Inflammatory macrophage treated with lipopolysaccharide for 1 hour (primary cell): ENCODE measurements at regions not wholly inside any gene's neighbourhood (a gene's known extent, or its start where the extent isn't known, plus 50 kb on each side); places are given as distances from the start of the nearest gene placed in this dataset.

ENCODE experiments used
- DNase-seq, 2 donors: peaks; one replicate each; pipeline ENCODE4 v3.0.0-alpha.2; 2020 to 2022

DNA sequence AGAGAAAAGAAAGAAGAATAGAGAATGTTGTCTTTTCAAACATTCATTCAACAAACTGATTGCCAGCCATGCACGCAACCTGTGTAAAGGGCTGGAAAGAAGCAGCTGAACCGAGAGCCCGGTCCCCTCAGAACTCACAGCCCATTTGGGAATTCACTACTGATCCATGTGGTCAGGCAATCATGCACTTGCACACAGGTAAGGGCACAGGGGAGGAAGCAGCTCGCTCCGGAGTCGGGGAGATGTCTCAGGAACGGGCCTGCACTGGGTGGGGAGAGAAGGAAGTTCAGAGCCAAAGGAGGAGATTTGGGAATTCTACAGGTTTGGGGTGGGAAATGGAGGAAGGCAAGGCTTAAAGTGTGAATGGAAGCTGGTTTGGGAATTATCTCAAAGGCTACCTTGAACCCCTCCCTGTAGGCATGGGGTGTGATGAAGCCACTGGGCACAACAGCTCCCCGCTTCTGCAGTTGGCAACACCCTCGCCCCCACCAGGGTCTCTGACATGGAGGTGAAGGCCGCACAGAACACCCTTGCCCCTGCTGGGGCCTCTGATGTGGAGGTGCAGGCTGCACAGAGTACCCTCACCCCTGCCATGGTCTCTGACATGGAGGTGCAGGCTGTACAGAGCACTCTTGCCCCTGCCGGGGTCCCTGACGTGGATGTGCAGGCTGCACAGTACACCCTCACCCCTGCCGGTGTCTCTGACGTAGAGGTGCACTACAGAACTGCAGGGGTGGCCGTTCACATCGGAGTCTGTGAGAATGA lies 194.4 kb upstream of the RNF32 start:
- DNase-seq = no peak

DNA sequence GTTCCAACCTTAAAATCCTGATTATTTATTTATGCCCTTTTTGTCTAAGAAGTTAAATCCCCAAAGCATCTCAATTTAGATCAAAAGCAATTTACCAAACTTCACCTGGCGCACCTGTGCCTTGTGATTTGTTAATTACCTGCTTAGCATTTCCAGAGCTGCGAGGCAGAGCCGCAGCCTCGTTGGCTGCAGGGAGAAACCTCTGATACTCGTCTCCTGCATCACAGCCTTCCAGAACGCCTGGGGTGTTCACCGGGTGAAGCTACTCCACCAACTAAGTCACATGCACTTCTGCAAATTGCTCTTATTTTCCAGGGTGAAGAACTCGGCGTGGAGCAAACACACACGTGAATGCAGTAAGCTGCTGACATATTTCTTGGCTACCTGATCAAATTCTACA lies 198.1 kb upstream of the RNF32 start:
- DNase-seq = no peak

DNA sequence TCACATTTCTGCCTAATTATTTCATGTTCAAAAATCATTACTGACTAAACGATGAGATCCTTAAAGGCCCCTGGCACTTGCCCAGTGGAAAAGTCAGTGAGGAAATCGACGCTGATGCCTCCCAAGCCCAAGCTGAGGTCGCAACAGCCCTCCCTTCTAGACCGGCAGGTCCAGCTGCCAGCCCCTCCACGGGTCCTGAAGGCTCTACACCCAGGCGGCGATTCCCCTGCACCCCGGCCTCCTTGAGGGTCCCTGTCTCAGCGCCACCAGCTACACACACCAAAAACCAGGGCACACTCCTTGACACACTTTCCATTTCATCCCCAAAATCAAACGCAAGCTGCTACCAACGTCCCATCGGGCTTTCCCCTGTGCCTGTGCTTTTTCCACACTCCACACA lies 200.1 kb upstream of the RNF32 start:
- no peak for DNase-seq

DNA sequence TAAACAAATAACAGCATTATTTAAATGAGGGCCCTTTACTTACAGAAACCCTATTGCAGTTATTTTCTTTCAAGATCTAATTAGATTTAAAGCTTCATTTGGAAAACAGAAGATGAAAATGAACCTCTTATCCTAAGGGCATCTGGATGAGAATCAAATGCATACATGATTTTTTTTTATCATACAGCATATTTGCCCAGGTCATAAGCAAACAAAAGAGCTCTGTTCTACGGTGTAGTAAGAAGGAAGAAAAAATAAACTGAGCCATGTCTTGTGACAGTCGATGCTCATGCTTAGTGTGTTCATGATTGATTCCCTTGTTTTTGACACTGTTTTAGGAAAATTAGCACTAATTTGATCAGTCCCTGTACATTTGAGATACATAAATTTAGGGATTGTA lies 202.6 kb upstream of the RNF32 start:
- DNase-seq = no peak

DNA sequence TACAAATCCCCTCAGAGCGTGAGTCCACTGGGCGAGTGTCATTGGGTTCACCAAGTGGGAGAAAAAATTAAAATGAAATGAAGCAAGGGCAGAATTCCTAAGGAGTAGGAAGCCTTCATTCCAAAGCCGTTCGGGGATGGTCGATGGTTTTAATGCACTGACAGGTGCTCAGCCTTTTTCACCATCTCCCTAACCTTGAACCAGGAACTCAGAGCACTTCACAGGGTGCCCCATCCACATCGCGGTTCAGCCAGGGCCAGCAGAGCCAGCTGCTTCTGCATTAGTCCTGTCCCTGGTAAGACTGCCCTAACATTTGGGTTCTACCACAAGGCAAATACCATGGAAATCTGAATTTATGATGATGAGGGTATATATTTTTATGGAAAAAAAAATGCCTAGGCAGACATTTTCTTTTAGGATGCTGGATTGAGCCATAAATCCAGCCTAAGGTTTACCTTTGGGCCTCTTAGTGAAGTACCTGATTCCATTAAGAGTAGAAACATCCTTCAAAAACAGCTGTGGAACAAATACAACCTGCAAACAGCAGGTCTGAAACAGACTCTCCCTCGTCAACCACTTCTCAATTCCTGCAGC lies 203.5 kb upstream of the RNF32 start:
- DNase-seq = no peak

DNA sequence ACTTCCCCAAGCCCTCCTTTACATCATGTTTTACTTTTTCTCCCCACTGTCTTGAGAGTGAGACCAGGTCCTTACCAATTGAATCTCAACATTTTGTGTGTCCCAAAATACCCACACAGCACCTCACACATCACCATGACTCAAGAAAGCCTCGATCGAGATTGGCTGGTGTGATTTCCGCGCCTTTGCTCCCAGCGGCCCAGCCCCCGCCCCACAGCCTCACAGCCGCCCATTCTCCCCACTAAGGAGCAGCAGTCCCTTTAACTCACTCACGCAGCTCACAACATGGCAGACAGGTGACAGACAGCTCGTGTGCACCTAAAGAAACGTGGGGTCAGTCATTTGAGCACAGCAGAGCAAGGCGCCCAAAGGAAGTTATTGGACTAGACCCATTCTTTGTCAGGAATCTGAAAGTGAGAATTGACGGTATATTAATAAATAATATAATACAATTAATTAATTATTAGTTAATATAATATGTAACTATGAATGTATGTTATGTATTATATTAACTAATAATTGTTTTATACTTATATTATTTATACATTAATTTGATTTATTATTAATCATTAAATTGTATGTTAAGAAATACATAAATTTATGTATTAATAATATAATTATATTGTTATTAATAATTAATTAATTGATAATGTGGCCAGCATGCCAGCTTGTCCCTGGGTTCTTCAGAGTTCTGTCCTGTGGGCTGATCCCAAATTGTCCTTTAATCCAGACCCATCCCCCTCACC lies 204.9 kb upstream of the RNF32 start:
- no peak for DNase-seq

DNA sequence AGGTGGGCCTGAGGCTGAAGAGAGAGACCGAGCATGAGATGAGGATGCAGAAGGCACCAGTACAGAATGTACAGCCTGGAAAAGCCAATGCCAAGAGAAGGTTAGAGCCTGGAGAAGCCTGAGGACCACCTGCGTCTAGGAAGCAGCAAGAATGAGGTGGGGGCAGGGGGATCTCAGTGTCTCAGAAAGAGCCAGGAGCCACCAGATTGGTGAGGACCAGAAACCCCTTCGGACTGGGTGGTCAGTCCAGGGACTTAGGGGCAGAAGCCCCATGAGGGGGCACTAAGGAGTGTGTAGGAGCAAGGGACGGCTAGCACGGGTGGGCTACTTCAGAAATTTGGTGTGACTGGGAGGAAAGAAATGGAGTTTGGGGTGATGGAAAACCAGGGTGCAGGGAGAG lies 205.9 kb upstream of the RNF32 start:
- DNase-seq = no peak

DNA sequence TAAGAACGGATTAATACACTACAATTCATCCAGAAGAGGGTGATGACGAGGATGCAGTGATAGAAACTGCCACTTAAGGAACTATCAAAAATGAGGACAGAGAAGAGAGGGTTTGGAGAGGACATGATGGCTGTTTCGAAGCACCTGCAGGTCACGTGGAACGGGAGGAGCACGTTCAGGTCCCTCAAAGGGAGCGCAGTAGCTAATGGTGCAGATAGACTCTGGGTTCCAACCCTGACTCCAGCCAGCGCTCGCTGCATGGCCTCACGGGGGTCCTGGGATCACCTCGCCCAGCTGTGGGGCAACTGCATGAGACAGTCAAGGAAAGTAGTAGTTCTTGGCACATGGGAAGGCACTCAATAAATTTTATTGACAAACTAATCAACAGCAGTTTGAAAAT lies 208.6 kb upstream of the RNF32 start:
- DNase-seq = no peak

DNA sequence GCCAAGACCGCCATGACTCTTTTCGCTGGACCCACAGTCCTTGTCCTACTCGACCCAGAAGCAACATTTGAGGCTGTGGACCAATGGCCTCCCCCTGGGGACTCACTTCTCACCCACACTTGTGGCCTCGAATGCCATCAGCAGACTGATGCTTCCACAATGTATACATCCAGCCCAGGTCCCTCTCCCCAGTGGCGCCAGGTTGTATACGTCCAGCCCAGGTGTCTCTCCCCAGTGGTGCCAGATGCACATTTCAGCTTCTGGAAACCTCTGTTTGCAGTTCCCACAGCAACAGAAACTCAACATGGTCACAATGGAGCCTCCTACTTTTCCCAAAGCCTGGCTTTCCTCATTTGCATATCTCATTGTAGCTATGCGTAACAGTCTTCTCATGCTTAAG lies 210.5 kb upstream of the RNF32 start:
- no peak for DNase-seq

DNA sequence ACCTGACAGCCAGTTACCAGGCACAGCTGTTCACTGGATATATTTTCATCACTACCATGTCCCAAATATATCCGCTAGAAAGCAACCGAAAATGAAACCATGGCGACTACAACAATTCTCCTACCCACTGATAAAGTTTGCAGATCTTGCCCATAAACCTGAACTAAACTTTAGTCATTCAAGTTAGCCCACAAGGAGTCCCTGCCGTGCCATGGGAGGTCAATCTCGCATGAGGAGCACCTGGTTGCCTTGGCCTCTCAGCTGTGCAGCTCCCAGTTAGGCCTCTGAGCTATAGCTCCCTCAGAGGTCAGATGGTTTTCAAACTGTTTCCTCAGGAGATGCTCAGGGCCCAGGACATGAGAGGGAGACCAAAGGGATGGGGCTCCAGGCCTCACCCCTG lies 211.1 kb upstream of the RNF32 start:
- DNase-seq = no peak

DNA sequence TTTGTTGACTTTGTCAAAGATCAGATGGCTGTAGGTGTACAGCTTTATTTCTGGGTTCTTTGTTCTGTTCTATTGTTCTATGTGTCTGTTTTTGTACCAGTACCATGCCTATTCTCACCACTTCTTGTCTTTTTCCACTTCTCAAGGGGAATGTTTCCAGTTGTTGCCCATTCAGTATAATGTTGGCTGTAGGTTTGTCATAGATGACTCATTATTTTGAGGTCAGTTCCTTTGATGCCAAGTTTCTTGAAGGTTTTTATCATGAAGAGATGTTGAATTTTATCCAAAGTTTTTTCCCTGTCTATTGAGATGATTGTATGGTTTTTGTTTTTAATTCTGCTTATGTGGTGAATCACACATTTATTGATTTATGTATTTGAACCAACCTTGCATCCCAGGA lies 216.7 kb upstream of the RNF32 start:
- DNase-seq = no peak

DNA sequence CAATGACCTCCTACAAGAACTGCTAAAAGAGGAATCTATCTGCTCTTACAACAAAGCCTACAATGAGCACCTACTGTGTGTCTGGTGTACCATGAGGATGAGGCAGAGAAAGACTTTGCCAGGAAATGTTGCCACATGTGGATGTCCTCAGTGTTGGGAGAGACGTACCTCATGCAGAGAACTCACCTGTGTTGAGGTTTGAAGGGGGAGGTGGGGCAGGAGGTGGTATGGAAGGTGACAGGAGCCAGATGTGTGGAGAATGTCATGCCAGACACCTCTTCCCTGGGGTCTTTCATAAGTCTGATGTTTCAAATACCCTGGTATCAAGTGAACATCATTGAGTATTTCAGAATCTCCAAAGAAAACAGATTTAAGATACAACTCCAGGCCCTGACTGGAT lies 220.1 kb upstream of the RNF32 start:
- no peak for DNase-seq

DNA sequence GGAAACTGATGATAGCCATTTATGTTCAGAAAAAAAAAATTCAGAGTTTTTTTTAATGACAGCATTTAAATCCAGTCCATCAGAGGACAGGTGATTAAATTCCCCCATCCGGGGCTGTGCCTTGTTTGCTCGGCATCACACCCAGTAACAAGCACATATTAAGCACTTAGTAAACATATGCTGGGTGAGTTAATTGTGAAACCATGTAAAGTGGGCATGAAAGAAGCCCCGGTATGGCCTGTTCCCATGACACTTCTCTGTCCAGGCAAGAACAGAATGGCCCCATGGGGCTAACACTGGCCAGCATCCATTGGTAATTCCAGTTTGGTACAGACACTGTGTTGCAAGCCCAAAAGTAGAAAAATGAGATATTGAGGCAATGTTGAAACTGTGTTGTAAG lies 220.8 kb upstream of the RNF32 start:
- no peak for DNase-seq

DNA sequence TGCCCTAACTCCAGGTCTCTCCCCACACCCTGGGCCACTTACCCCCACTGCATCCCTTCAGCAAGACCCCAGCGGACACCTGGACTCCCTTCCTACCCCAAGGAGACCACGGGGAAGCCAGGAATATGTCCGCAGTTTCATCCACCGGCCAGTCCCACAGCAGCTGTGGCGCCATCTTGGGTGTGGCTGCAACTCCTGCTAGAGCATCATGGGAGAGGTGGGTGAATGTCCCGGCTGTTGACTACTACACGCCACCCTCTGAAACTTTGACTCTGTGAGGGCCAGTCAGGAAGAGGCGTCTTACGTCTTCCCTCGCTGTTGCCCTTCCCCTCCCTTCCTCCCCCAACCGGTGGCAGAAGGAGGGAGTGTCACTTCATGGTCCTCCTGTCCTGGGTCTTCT lies 238.3 kb upstream of the RNF32 start:
- DNase-seq = no peak

DNA sequence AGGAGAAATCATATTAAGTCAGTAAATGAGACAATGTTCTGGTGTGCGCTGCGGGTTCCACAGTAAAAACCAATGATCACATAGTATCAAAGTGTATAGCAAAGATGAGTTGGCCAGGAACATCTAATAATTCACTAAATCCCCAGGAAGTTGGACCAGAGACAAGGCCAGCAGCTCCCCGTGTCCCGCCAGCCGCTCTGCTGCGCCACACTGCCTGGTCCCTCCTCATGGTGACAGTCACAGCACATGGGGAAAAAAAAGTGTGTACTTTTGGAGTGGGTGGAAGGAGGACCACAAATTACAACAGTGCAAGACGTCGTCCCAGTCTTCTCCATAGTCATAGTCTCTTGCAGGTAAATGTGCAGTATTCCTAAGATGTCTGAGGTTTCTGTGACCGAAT lies 239.0 kb upstream of the RNF32 start:
- no peak for DNase-seq

DNA sequence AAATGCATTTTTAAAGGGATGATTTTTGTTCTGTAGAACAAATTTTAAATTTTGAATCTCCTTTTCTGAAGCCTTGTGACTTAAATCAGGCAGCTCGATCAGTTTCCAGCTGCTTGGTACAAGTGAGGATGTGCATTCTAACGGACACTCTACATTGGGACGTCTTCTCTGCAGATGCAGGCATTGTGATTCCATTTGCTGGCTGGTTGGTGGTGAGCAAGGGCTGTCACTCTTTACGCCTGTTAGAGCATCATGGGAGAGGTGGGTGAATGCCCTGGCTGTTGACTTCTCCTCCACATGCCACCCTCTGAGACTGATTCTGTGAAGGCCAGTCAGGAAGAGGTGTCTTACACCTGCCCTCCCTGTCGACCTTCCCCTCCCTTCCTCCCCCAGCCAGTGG lies 240.5 kb upstream of the RNF32 start:
- DNase-seq = no peak

DNA sequence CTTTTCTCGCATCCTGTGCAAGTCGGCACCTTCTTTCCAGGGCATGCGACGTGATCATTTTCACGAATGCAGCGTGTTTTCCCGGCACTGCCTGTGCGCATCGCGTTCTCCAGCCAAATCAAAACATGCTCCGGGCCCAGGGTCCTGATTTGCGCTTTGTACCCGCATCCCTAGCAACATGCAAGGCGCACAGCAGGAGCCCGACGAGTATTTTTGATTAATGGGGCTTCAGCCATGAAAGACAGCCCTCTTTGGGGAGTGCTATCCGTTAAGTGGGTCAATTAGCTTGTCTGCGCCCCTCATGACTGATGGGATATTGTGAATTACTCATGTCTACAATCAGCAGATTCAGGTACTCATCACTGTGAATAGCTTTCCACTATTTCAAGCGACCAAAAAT lies 243.3 kb upstream of the RNF32 start:
- no peak for DNase-seq

DNA sequence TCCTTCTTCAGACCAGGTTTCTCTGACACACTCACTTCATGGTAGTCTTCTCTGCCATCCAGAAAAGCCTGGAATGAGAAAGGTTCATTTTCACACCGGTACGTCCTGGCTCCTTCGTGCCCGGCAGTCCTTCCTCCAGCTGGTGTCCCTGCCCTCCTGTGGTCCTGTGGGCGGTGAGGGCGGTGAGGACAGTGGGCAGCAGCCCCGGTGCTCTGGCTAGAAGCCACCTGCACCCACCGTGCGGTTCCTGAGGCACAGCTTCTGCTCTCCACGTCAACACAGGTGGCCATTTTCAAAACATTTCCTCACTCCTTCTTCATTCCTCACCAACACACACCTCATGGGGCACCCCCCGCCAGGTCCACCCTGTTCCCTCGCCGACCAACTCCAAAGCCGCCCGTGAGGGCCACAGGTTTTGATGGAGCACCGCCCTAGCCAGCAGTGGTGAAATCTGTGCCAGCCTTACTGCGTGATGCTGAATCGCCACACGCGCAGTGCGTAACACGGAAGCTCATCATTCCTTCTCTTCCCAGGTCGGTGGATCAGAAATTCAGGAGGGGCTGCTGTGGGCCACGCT lies 251.4 kb upstream of the RNF32 start:
- no peak for DNase-seq

DNA sequence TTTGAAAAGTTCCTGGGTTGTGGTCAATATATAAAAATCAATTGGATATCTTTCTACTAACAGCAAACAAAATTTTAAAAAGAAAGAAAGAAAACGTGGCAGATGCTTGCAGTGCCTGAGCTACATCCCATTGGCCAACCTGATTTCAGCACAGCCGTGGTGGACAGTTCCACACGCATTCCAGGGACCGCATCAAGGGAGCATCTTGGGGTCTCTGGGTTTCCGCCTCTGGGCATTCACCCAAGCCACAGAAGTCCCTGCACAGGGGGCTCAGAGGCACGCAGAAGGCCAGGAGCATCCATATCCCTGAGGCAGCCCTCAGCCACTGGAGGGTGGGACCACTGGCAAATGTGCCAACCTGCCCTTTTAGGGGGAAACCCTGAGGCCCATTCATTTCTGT lies 254.5 kb upstream of the RNF32 start:
- no peak for DNase-seq

DNA sequence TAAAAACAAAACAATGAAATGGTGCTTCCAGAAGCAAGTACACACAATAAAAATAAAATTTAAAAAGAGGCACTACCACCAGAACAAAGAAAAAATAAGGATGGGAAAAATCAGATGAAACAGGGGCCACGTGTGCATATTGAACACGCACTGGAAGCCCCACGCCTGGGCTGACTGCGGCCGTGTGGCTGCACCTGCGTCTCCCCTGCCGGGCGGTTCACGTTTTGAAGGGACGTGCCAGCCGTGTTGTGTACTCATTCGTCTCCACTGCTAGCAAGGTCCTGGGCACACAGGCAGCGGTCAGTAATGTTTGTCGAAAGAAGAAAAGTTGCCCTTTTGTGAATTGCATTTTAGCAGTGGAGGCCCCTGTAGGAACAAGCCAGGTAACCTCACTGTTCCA lies 255.9 kb upstream of the RNF32 start:
- DNase-seq = no peak

DNA sequence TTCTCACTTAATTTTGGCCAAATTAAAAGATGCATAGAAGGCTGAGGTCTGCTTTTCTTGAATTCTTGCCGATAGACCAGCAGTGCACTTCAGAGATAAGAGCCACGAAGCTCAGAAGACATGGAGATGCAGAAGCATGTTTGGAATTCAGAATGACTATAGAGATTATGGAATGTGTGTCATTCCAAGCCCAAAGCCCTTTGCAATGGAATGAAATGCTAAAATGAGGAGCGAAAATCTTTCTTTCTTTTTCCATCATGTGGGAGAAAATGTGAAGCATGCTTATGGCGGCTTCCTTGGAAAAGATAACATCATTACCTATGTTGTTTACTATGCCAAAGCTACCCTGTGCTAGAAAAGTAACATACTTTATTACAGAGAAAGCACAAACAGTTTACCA lies 257.0 kb upstream of the RNF32 start:
- no peak for DNase-seq

DNA sequence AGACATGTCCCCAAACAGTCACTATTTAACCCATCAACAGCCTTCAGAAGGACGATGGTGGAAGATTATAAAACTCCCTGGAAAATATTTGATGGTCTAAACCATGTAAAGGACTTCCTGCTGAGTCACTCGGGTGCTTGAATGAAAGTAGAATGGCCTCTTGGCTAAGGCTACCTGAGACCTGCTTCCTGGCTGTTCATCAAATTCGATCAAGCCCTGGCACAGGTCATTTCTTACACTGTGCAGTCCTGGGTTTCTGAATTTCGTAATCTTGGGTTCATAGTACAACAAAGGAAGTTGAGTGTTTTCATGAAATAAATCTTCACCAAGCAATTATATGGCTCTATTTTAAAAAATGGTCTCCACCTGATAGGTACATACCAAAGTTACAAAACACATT lies 260.3 kb upstream of the RNF32 start:
- no peak for DNase-seq

DNA sequence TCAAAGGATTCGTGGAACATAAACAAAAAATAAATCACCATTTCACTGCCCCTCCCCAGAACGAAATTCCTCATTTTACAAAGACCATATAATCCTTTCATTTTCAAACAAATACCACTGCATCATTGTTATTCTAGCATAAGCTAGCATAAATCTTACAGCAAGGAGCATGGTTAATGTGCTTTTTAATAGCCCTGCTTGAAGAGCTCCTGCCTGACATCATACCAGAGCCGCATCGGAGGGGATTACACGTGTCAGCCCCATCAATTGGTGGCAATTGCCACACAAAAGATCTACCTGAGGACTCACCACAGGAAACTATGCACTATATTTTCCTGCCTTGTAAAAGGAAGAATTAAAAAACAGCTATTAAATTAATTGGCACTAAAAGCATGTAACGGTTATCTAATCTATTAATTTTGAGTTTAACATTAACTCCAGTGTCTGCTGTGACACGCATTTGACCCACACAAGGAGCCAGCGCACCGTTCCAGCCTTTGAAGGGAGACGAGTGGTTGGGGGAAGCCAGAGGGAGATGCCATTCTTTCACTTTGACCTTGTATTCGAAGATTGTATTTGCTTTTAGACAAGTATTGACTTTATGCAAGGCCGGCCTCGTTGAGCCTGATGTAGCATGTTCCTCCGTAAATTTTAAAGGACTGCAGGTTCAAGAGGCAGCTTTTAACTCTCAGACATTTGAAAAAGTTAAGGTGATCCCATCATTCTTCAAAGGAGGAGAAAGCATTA lies 261.1 kb upstream of the RNF32 start:
- DNase-seq = no peak
